Tibial nerve (tissue), 4 donors: ENCODE measurements at regions not wholly inside any gene's neighbourhood (a gene's known extent, or its start where the extent isn't known, plus 50 kb on each side); places are given as distances from the start of the nearest gene placed in this dataset.

ENCODE experiments used
- DNase-seq, 2 donors: peaks; one replicate each; pipeline ENCODE4 v3.0.0-alpha.2; 2019; ENCODE audit warnings: low spot score in 2 of 2
- H3K27ac ChIP-seq, 4 donors: fragments of 200-600 bp; sonication (generic) in 3 of 4; one replicate each; pipeline ENCODE4 v1.5.1; 2017 to 2019; ENCODE audit warnings: mild to moderate bottlenecking in 1 of 4
- H3K27me3 ChIP-seq, 2 donors: fragments of 200-600 bp; sonication (generic) in 1 of 2; one replicate each; pipeline versions ENCODE4 v1.5.1 to v1.6.0; 2017 to 2019
- H3K36me3 ChIP-seq, 3 donors: fragments of 200-600 bp; sonication (generic); one replicate each; pipeline ENCODE4 v1.5.1; 2018 to 2019
- H3K4me1 ChIP-seq, 4 donors: fragments of 200-600 bp; sonication (generic) in 3 of 4; one replicate each; pipeline ENCODE4 v1.5.1; 2017 to 2019
- H3K4me3 ChIP-seq, 4 donors: fragments of 200-600 bp; sonication (generic) in 3 of 4; one replicate each; pipeline ENCODE4 v1.5.1; 2017 to 2019; ENCODE audit warnings: mild to moderate bottlenecking in 1 of 4, moderate library complexity in 1 of 4
- H3K9me3 ChIP-seq, 4 donors: fragments of 200-600 bp; sonication (generic) in 3 of 4; one replicate each; pipeline ENCODE4 v1.5.1; 2017 to 2019
- CTCF ChIP-seq, 5 experiments: fragments of 200-600 bp in 3 of 5; fragments of 450-650 bp in 2 of 5; sonication (generic) in 3 of 5; IDR thresholded peaks; one replicate each; pipeline ENCODE4 v1.5.1; 2016 to 2019; ENCODE audit warnings: antibody characterized with exemption in 5 of 5, mild to moderate bottlenecking in 3 of 5, moderate library complexity in 2 of 5
- EP300 ChIP-seq, 2 donors: sonication (generic); formaldehyde crosslinking; IDR thresholded peaks; one replicate each; pipeline ENCODE4 v1.6.1; 2017; ENCODE audit warnings: antibody characterized with exemption in 2 of 2, mild to moderate bottlenecking in 1 of 2
- POLR2A ChIP-seq, 2 donors: fragments of 450-650 bp; IDR thresholded peaks; one replicate each; pipeline ENCODE4 v1.6.1; 2017; ENCODE audit warnings: antibody characterized with exemption in 2 of 2, mild to moderate bottlenecking in 2 of 2, moderate library complexity in 2 of 2
- WGBS, 2 donors: methylation state at CpG; one replicate each; pipeline ENCODE4 v1.1.5; 2018; 5-methylcytosine and 5-hydroxymethylcytosine counted together

- Histone ChIP-seq H3K4me3 (no peak overlapping the region), H3K27me3 (no peaks in the 10 kb centered on the region), H3K9me3 (peaks cover 0 to 6% (median 0%) of the 10 kb centered on the region in 4 donors), H3K36me3 (no peaks in the 10 kb centered on the region), H3K27ac (no peak overlapping the region), H3K4me1 (no peaks in the 10 kb centered on the region)
- DNase-seq: no peak
- TF ChIP-seq CTCF (IDR thresholded peaks at IDR 0.05): no peak
- TF ChIP-seq POLR2A (IDR thresholded peaks at IDR 0.05): no peak
- no peak for TF ChIP-seq EP300 (IDR thresholded peaks at IDR 0.05)
- 90 to 95% methylated on average over 3 of the region's 3 CpGs for WGBS, 2 donors
Measured at GRCh38 chr2:58666323-58666970, 425.3 kb upstream of the FANCL start.

- WGBS, 2 donors: 78 to 83% methylated on average over 3 of the region's 3 CpGs
Measured at GRCh38 chr2:58665154-58665553, 424.0 kb upstream of the FANCL start.

GRCh38 chr2:58664523-58665151 is 423.5 kb upstream of the FANCL start:
- no peak for TF ChIP-seq CTCF (IDR thresholded peaks at IDR 0.05)
- no peak for TF ChIP-seq EP300 (IDR thresholded peaks at IDR 0.05)
- TF ChIP-seq POLR2A (IDR thresholded peaks at IDR 0.05): no peak
- no peak for DNase-seq
- 78 to 86% methylated on average over 5 of the region's 5 CpGs for WGBS, 2 donors
- Histone ChIP-seq H3K27me3 (no peaks in the 10 kb centered on the region), H3K36me3 (no peaks in the 10 kb centered on the region), H3K4me1 (no peaks in the 10 kb centered on the region), H3K27ac (no peak overlapping the region), H3K4me3 (no peak overlapping the region), H3K9me3 (peaks cover 0 to 6% (median 0%) of the 10 kb centered on the region in 4 donors)

More at GRCh38 chr2:58665154-58665553, 424.0 kb upstream of the FANCL start:
- no peaks in the 10 kb centered on the region for H3K36me3 ChIP-seq
- H3K9me3 ChIP-seq: peaks cover 0 to 6% (median 0%) of the 10 kb centered on the region in 4 donors
- TF ChIP-seq POLR2A (IDR thresholded peaks at IDR 0.05) (no peak), EP300 (IDR thresholded peaks at IDR 0.05) (no peak), CTCF (IDR thresholded peaks at IDR 0.05) (no peak)
- DNase-seq: no peak
- no peak overlapping the region for H3K27ac ChIP-seq
- H3K4me3 ChIP-seq: no peak overlapping the region
- H3K27me3 ChIP-seq: no peaks in the 10 kb centered on the region
- H3K4me1 ChIP-seq: no peaks in the 10 kb centered on the region

- Histone ChIP-seq H3K4me1 (no peaks in the 10 kb centered on the region), H3K27ac (no peak overlapping the region), H3K27me3 (no peaks in the 10 kb centered on the region), H3K4me3 (no peak overlapping the region), H3K36me3 (no peaks in the 10 kb centered on the region), H3K9me3 (no peaks in the 10 kb centered on the region)
- DNase-seq: no peak
- TF ChIP-seq POLR2A (IDR thresholded peaks at IDR 0.05) (no peak), EP300 (IDR thresholded peaks at IDR 0.05) (no peak), CTCF (IDR thresholded peaks at IDR 0.05) (no peak)
- WGBS, 2 donors: 92 to 94% methylated on average over 4 of the region's 4 CpGs
Measured at GRCh38 chr2:58660046-58660445, 418.9 kb upstream of the FANCL start.

- Histone ChIP-seq H3K4me3 (no peak overlapping the region), H3K27me3 (no peaks in the 10 kb centered on the region)
Measured at GRCh38 chr2:58655152-58655551, 414.0 kb upstream of the FANCL start.

More at GRCh38 chr2:58655152-58655551, 414.0 kb upstream of the FANCL start:
- no peak for DNase-seq
- Histone ChIP-seq H3K9me3 (no peaks in the 10 kb centered on the region), H3K4me1 (no peaks in the 10 kb centered on the region), H3K36me3 (no peaks in the 10 kb centered on the region), H3K27ac (no peak overlapping the region)
- TF ChIP-seq EP300 (IDR thresholded peaks at IDR 0.05) (no peak), POLR2A (IDR thresholded peaks at IDR 0.05) (no peak), CTCF (IDR thresholded peaks at IDR 0.05) (no peak)
